Transverse colon (tissue), 4 donors: ENCODE measurements at regions not wholly inside any gene's neighbourhood (a gene's known extent, or its start where the extent isn't known, plus 50 kb on each side); places are given as distances from the start of the nearest gene placed in this dataset.

Experiments used
- DNase-seq: peaks from one replicate; pipeline ENCODE4 v3.0.0-alpha.2; 2019
- H3K27ac ChIP-seq, 4 donors: fragments of 200-600 bp; sonication (generic); 2 replicates each; pipeline ENCODE4 v1.5.1; 2016 to 2018; ENCODE audit warnings: inconsistent platforms in 4 of 4
- H3K27me3 ChIP-seq: fragments of 200-600 bp; sonication (generic); 2 replicates; pipeline ENCODE4 v1.5.1; 2017; ENCODE audit warnings: inconsistent platforms
- H3K36me3 ChIP-seq, 4 donors: fragments of 200-600 bp; sonication (generic); 2 replicates each; pipeline ENCODE4 v1.5.1; 2017 to 2019; ENCODE audit warnings: inconsistent platforms in 4 of 4
- H3K4me1 ChIP-seq, 4 donors: fragments of 200-600 bp; sonication (generic); 2 replicates each; pipeline ENCODE4 v1.5.1; 2017 to 2020; ENCODE audit warnings: inconsistent platforms in 4 of 4
- H3K4me3 ChIP-seq, 4 donors: fragments of 200-600 bp; sonication (generic); 1 replicate in 1 of 4; 2 replicates in 3 of 4; pipeline versions ENCODE4 v1.5.1 to v1.6.1; 2017 to 2019; ENCODE audit warnings: inconsistent platforms in 4 of 4
- H3K9me3 ChIP-seq, 2 donors: fragments of 200-600 bp; sonication (generic); 2 replicates each; pipeline ENCODE4 v1.5.1; 2017 to 2019; ENCODE audit warnings: inconsistent platforms in 2 of 2
- CTCF ChIP-seq, 5 experiments: fragments of 200-600 bp in 3 of 5; fragments of 450-650 bp in 2 of 5; sonication (generic) in 3 of 5; IDR thresholded peaks; 1 replicate in 2 of 5; 2 replicates in 3 of 5; pipeline ENCODE4 v1.5.1; 2016 to 2017; ENCODE audit warnings: antibody characterized with exemption in 5 of 5, inconsistent platforms in 3 of 5, mild to moderate bottlenecking in 2 of 5, moderate library complexity in 1 of 5
- EP300 ChIP-seq: sonication (generic); formaldehyde crosslinking; IDR thresholded peaks from one replicate; pipeline ENCODE4 v1.6.1; 2017; ENCODE audit warnings: antibody characterized with exemption, low read depth
- POLR2A ChIP-seq: fragments of 450-650 bp; IDR thresholded peaks from one replicate; pipeline ENCODE4 v1.6.1; 2016; ENCODE audit warnings: antibody characterized with exemption, mild to moderate bottlenecking, moderate library complexity
- POLR2AphosphoS5 ChIP-seq, 3 donors: sonication (generic); formaldehyde crosslinking; IDR thresholded peaks; one replicate each; pipeline ENCODE4 v1.6.1; 2016; ENCODE audit warnings: antibody characterized with exemption in 3 of 3
- WGBS, 2 donors: methylation state at CpG; one replicate each; pipeline ENCODE4 v1.1.5; 2018; ENCODE audit warnings: low coverage in 1 of 2; 5-methylcytosine and 5-hydroxymethylcytosine counted together
- in situ Hi-C, 4 donors: fragments of 200-750 bp; cut with MboI; loops; one replicate each; pipeline versions ENCODE4 v1.15.0 to v1.15.1; 2017; ENCODE audit warnings: low sequenced_read_pairs in 3 of 4, low pct_ligation_motif_present in 1 of 4, low pct_unique_long_range_greater_than_20kb in 1 of 4
- intact Hi-C: fragments of 100-400 bp; cut with DNase I; formaldehyde crosslinking; loops from one replicate; pipeline ENCODE4 v1.15.1; 2023; ENCODE audit warnings: low total_unique reads

DNA sequence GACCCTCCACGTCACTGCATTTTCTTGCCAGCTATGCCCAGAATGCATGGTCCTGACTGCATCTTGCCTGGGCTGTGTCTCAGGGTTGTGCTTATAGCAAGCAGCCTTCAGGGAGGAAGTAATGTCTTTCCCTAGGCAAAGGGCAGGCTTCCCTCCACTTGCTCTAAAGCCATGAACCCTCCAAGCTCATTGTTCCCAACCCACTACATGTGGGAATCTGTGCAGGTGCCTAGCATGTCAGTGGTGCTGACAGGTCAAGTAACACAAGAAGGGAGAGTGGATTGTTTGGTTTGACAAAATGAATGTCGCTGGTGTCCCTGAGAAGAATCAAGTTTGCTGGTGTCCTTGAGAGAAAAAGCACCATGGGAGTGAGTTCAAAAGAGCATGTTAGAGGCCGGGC is 53.9 kb upstream of the UCN3 start:
- WGBS, 2 donors = 75% methylated on average over 3 of the region's 3 CpGs; no CpG with 5 or more reads in 1 of the 2 donors
- in situ Hi-C loops = no loop called here
- intact Hi-C loops = no loop called here

GRCh38 chr10:5311617-5312016 is 53.1 kb upstream of the UCN3 start:
- DNase-seq = no peak
- no peaks in the 10 kb centered on the region for H3K27me3 ChIP-seq
- 92 to 100% methylated on average over 1 of the region's 1 CpG for WGBS, 2 donors
- no peak overlapping the region for H3K27ac ChIP-seq
- TF ChIP-seq CTCF (IDR thresholded peaks at IDR 0.05) (no peak), POLR2AphosphoS5 (IDR thresholded peaks at IDR 0.05) (no peak), POLR2A (no peak), EP300 (no peak)
- intact Hi-C loops = no loop called here
- H3K4me1 ChIP-seq = no peaks in the 10 kb centered on the region
- no peaks in the 10 kb centered on the region for H3K9me3 ChIP-seq
- in situ Hi-C loops = no loop called here
- H3K36me3 ChIP-seq = no peaks in the 10 kb centered on the region
- no peak overlapping the region for H3K4me3 ChIP-seq

More for the DNA sequence above, 53.9 kb upstream of the UCN3 start:
- DNase-seq = no peak
- no peak overlapping the region for H3K4me3 ChIP-seq
- no peak for TF ChIP-seq EP300
- no peak for TF ChIP-seq CTCF (IDR thresholded peaks at IDR 0.05)
- TF ChIP-seq POLR2A = no peak
- TF ChIP-seq POLR2AphosphoS5 (IDR thresholded peaks at IDR 0.05) = no peak
- H3K27me3 ChIP-seq = no peaks in the 10 kb centered on the region
- no peaks in the 10 kb centered on the region for H3K36me3 ChIP-seq
- H3K4me1 ChIP-seq = no peaks in the 10 kb centered on the region
- no peaks in the 10 kb centered on the region for H3K9me3 ChIP-seq
- no peak overlapping the region for H3K27ac ChIP-seq

GRCh38 chr10:5314840-5315239 is 49.9 kb upstream of the UCN3 start:
- Histone ChIP-seq H3K27me3 (no peaks in the 10 kb centered on the region), H3K4me1 (no peaks in the 10 kb centered on the region), H3K27ac (no peak overlapping the region), H3K36me3 (no peaks in the 10 kb centered on the region), H3K9me3 (no peaks in the 10 kb centered on the region), H3K4me3 (no peak overlapping the region)
- intact Hi-C loops = no loop called here
- no peak for DNase-seq
- TF ChIP-seq POLR2AphosphoS5 (IDR thresholded peaks at IDR 0.05) (no peak), EP300 (no peak), CTCF (IDR thresholded peaks at IDR 0.05) (no peak), POLR2A (no peak)
- 67 to 68% methylated on average over 5 of the region's 5 CpGs for WGBS, 2 donors
- in situ Hi-C loops = no loop called here
